HUES48 (cell line): ENCODE measurements at regions not wholly inside any gene's neighbourhood (a gene's known extent, or its start where the extent isn't known, plus 50 kb on each side); places are given as distances from the start of the nearest gene placed in this dataset.
"Not testable (repeated sequence)": the region's sequence is repeated elsewhere in the genome, so short reads cannot be mapped to it uniquely, and the experiment has no call there.

Experiments used
- H3K27ac ChIP-seq: one replicate; pipeline ENCODE4 v1.7.0; 2013; ENCODE audit warnings: low read depth, low read length, inconsistent platforms
- H3K27me3 ChIP-seq: 2 replicates; pipeline ENCODE4 v1.6.1; 2013; ENCODE audit warnings: mild to moderate bottlenecking, low read length; ENCODE audit not compliant: control insufficient read depth, insufficient read depth
- H3K36me3 ChIP-seq: 2 replicates; pipeline ENCODE4 v1.6.1; 2013; ENCODE audit warnings: low read length; ENCODE audit not compliant: control insufficient read depth, insufficient read depth
- H3K4me1 ChIP-seq: 2 replicates; pipeline ENCODE4 v1.6.1; 2013; ENCODE audit warnings: mild to moderate bottlenecking, low read length; ENCODE audit not compliant: control insufficient read depth, insufficient read depth
- H3K4me3 ChIP-seq: 2 replicates; pipeline ENCODE4 v1.5.1; 2013; ENCODE audit warnings: mild to moderate bottlenecking, low read depth, low read length
- H3K9ac ChIP-seq: 2 replicates; pipeline ENCODE4 v1.6.1; 2013; ENCODE audit warnings: mild to moderate bottlenecking, low read depth, low read length, moderate library complexity
- H3K9me3 ChIP-seq: 2 replicates; pipeline ENCODE4 v1.6.1; 2013; ENCODE audit warnings: low read length; ENCODE audit not compliant: control insufficient read depth, insufficient read depth

GRCh38 chrX:63285375-63285774 lies 65.8 kb downstream of the SPIN4 start:
- Histone ChIP-seq H3K27ac (no peak overlapping the region), H3K4me1 (no peaks in the 10 kb centered on the region), H3K36me3 (no peaks in the 10 kb centered on the region), H3K9ac (no peak overlapping the region), H3K27me3 (no peaks in the 10 kb centered on the region), H3K4me3 (no peak overlapping the region), H3K9me3 (peaks cover 32% of the 10 kb centered on the region)

- H3K27me3 ChIP-seq, result no peaks in the 10 kb centered on the region
Observed at GRCh38 chrX:63284659-63285058, 66.5 kb downstream of the SPIN4 start.

GRCh38 chrX:63283348-63283747 lies 67.8 kb downstream of the SPIN4 start:
- Histone ChIP-seq H3K27me3 (no peaks in the 10 kb centered on the region), H3K36me3 (no peaks in the 10 kb centered on the region), H3K4me3 (no peak overlapping the region), H3K9ac (no peak overlapping the region), H3K9me3 (peaks cover 40% of the 10 kb centered on the region), H3K27ac (no peak overlapping the region), H3K4me1 (no peaks in the 10 kb centered on the region)

More at GRCh38 chrX:63284659-63285058, 66.5 kb downstream of the SPIN4 start:
- H3K4me3 ChIP-seq, result no peak overlapping the region
- no peak overlapping the region for H3K9ac ChIP-seq
- no peak overlapping the region for H3K27ac ChIP-seq
- peaks cover 35% of the 10 kb centered on the region for H3K9me3 ChIP-seq
- no peaks in the 10 kb centered on the region for H3K36me3 ChIP-seq
- no peaks in the 10 kb centered on the region for H3K4me1 ChIP-seq

DNA sequence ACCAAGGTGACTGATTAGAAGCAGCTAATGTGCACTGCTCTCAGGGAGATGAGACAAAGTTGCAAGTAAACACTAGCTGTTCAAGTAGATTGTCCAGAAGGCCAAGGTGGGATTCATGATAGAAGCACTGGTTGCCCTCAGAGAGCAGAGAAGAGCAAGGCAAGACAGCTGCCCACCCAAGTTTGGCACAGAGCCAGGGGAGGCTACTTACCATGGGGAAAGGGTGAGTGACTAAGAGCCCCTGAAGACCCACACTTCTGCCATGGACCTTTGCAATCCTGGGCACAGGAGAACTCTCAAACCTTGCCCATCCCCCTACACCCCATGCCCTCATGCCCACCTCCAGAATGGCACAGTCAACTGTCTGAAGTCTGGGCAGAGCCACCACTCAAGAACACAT lies 68.3 kb downstream of the SPIN4 start:
- H3K9me3 ChIP-seq, result peaks cover 45% of the 10 kb centered on the region

GRCh38 chrX:63282077-63282476 lies 69.1 kb downstream of the SPIN4 start:
- H3K9me3 ChIP-seq, result peaks cover 48% of the 10 kb centered on the region

More for the DNA sequence above, 68.3 kb downstream of the SPIN4 start:
- Histone ChIP-seq H3K4me1 (no peaks in the 10 kb centered on the region), H3K4me3 (no peak overlapping the region), H3K9ac (no peak overlapping the region), H3K36me3 (no peaks in the 10 kb centered on the region), H3K27me3 (no peaks in the 10 kb centered on the region), H3K27ac (no peak overlapping the region)

GRCh38 chrX:63281465-63281864 lies 69.7 kb downstream of the SPIN4 start:
- H3K9me3 ChIP-seq, result peaks cover 54% of the 10 kb centered on the region
- no peaks in the 10 kb centered on the region for H3K36me3 ChIP-seq
- H3K27ac ChIP-seq, result no peak overlapping the region
- no peak overlapping the region for H3K4me3 ChIP-seq
- no peaks in the 10 kb centered on the region for H3K4me1 ChIP-seq
- H3K27me3 ChIP-seq, result no peaks in the 10 kb centered on the region
- no peak overlapping the region for H3K9ac ChIP-seq

More at GRCh38 chrX:63282077-63282476, 69.1 kb downstream of the SPIN4 start:
- Histone ChIP-seq H3K36me3 (no peaks in the 10 kb centered on the region), H3K4me3 (no peak overlapping the region), H3K27ac (no peak overlapping the region), H3K27me3 (no peaks in the 10 kb centered on the region), H3K4me1 (no peaks in the 10 kb centered on the region), H3K9ac (no peak overlapping the region)

GRCh38 chrX:63277394-63277793 lies 73.7 kb downstream of the SPIN4 start:
- not testable (repeated sequence) for H3K4me1 ChIP-seq, H3K4me3 ChIP-seq, H3K27me3 ChIP-seq, H3K9ac ChIP-seq, H3K27ac ChIP-seq, H3K36me3 ChIP-seq
- H3K9me3 ChIP-seq, result peaks cover 53% of the 10 kb centered on the region

DNA sequence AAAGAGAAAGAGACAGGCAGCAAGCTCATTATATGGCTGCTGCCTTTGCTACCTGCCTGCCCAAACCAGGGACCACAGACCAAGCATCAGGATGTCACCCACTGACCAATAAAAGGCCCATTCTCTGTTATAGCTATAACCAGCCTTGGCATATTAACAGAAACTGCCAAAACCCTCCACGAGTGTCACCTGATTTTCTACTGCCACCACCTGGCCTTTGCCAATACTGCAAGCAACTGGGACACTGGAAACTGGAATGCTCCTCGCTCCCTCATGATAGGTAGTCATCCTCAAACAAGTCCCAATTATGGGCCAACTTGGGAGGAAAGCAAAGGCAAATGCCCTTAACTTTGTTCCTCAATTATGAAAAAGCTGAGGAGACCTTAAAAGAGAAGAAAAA lies 76.0 kb downstream of the SPIN4 start:
- H3K27me3 ChIP-seq, result no peaks in the 10 kb centered on the region
- no peak overlapping the region for H3K27ac ChIP-seq
- H3K9ac ChIP-seq, result no peak overlapping the region
- no peaks in the 10 kb centered on the region for H3K4me1 ChIP-seq
- no peak overlapping the region for H3K4me3 ChIP-seq
- H3K36me3 ChIP-seq, result no peaks in the 10 kb centered on the region
- peaks cover 39% of the 10 kb centered on the region for H3K9me3 ChIP-seq

GRCh38 chrX:63270873-63271272 lies 80.3 kb downstream of the SPIN4 start:
- Histone ChIP-seq H3K9me3 (peaks cover 31% of the 10 kb centered on the region), H3K4me3 (no peak overlapping the region), H3K4me1 (no peaks in the 10 kb centered on the region), H3K9ac (no peak overlapping the region), H3K27me3 (no peaks in the 10 kb centered on the region), H3K27ac (no peak overlapping the region), H3K36me3 (no peaks in the 10 kb centered on the region)

GRCh38 chrX:63258144-63258543 lies 93.0 kb downstream of the SPIN4 start:
- peaks cover 12% of the 10 kb centered on the region for H3K9me3 ChIP-seq
- no peaks in the 10 kb centered on the region for H3K36me3 ChIP-seq
- H3K9ac ChIP-seq, result no peak overlapping the region
- no peaks in the 10 kb centered on the region for H3K4me1 ChIP-seq
- H3K27me3 ChIP-seq, result no peaks in the 10 kb centered on the region
- H3K27ac ChIP-seq, result no peak overlapping the region
- no peak overlapping the region for H3K4me3 ChIP-seq

- H3K36me3 ChIP-seq, result no peaks in the 10 kb centered on the region
- H3K4me1 ChIP-seq, result no peaks in the 10 kb centered on the region
- no peaks in the 10 kb centered on the region for H3K27me3 ChIP-seq
- no peak overlapping the region for H3K4me3 ChIP-seq
- H3K27ac ChIP-seq, result no peak overlapping the region
- peaks cover 15% of the 10 kb centered on the region for H3K9me3 ChIP-seq
- H3K9ac ChIP-seq, result no peak overlapping the region
Observed at GRCh38 chrX:63250253-63250868, 100.8 kb downstream of the SPIN4 start.
